ENCODE measurements at regions not wholly inside any gene's neighbourhood (a gene's known extent, or its start where the extent isn't known, plus 50 kb on each side); places are given as distances from the start of the nearest gene placed in this dataset.

- no peak for TF ChIP-seq POLR2A (IDR thresholded peaks at IDR 0.05)
- no peak for TF ChIP-seq CTCF (IDR thresholded peaks at IDR 0.05 in 8 of 11, conservative IDR thresholded peaks at IDR 0.05 in 3 of 11)
Observed at GRCh38 chr4:1556541-1557220, 127.4 kb downstream of the FAM53A start.
